Thyroid gland (tissue), 4 donors: ENCODE measurements at regions not wholly inside any gene's neighbourhood (a gene's known extent, or its start where the extent isn't known, plus 50 kb on each side); places are given as distances from the start of the nearest gene placed in this dataset.

Experiments used
- DNase-seq, 2 donors: peaks; one replicate each; pipeline ENCODE4 v3.0.0-alpha.2; 2019
- H3K27ac ChIP-seq, 3 donors: fragments of 200-600 bp; sonication (generic); 1 replicate in 2 of 3; 2 replicates in 1 of 3; pipeline ENCODE4 v1.5.1; 2016 to 2019; ENCODE audit warnings: mild to moderate bottlenecking in 1 of 3, moderate library complexity in 1 of 3
- H3K27me3 ChIP-seq: fragments of 200-600 bp; sonication (generic); one replicate; pipeline ENCODE4 v1.5.1; 2019
- H3K36me3 ChIP-seq, 2 donors: fragments of 200-600 bp; sonication (generic); one replicate each; pipeline ENCODE4 v1.5.1; 2016 to 2019
- H3K4me1 ChIP-seq, 2 donors: fragments of 200-600 bp; sonication (generic); one replicate each; pipeline ENCODE4 v1.5.1; 2017 to 2019
- H3K4me3 ChIP-seq, 3 donors: fragments of 200-600 bp; sonication (generic); replicated peaks in 1 of 3; 1 replicate in 2 of 3; 2 replicates in 1 of 3; pipeline ENCODE4 v1.5.1; 2016; ENCODE audit warnings: mild to moderate bottlenecking in 1 of 3
- H3K9me3 ChIP-seq: fragments of 200-600 bp; sonication (generic); one replicate; pipeline ENCODE4 v1.5.1; 2017
- CTCF ChIP-seq, 6 experiments: fragments of 200-600 bp in 3 of 6; fragments of 450-650 bp in 3 of 6; sonication (generic) in 3 of 6; IDR thresholded peaks; one replicate each; pipeline ENCODE4 v1.5.1; 2016 to 2019; ENCODE audit warnings: antibody characterized with exemption in 6 of 6, mild to moderate bottlenecking in 2 of 6, inconsistent platforms in 1 of 6, moderate library complexity in 1 of 6
- POLR2A ChIP-seq, 2 donors: fragments of 450-650 bp; IDR thresholded peaks; one replicate each; pipeline ENCODE4 v1.6.1; 2017; ENCODE audit warnings: antibody characterized with exemption in 2 of 2, mild to moderate bottlenecking in 2 of 2, moderate library complexity in 1 of 2
- WGBS, 2 donors: methylation state at CpG; one replicate each; pipeline ENCODE4 v1.1.5; 2017; 5-methylcytosine and 5-hydroxymethylcytosine counted together
- intact Hi-C: fragments of 100-400 bp; cut with DNase I; formaldehyde crosslinking; loops from one replicate; pipeline ENCODE4 v1.15.1; 2023

DNA sequence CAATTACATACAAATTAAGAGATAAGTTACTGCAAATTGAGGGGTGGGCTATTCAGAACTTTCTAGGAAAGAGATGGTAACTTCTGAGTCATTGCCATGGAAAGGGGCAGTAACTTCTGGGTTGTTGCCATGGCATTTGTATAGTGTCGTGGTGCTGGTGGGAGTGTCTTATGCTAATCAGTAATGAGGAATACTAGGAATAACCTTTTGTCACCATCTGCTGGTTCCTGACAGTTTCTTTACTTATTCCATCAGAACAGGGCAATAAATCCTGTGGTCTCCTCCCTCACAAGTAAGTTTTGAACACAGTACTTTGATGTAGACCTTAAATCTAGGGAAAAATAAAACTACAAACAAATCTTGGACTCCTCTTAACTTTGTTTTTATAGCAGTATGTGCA is 435.4 kb downstream of the BCL11A start:
- 69 to 72% methylated on average over 1 of the region's 1 CpG for WGBS, 2 donors
- H3K4me1 ChIP-seq, result no peaks in the 10 kb centered on the region
- H3K27ac ChIP-seq, result no peak overlapping the region
- no peak overlapping the region for H3K4me3 ChIP-seq
- no peaks in the 10 kb centered on the region for H3K36me3 ChIP-seq
- TF ChIP-seq POLR2A (IDR thresholded peaks at IDR 0.05) (no peak), CTCF (IDR thresholded peaks at IDR 0.05) (no peak)
- DNase-seq, result no peak
- intact Hi-C loops, result no loop called here
- H3K9me3 ChIP-seq, result no peaks in the 10 kb centered on the region
- no peaks in the 10 kb centered on the region for H3K27me3 ChIP-seq

GRCh38 chr2:60116161-60116875 is 437.1 kb downstream of the BCL11A start:
- 92 to 95% methylated on average over 6 of the region's 6 CpGs for WGBS, 2 donors
- Histone ChIP-seq H3K4me3 (no peak overlapping the region), H3K27ac (no peak overlapping the region), H3K9me3 (no peaks in the 10 kb centered on the region), H3K27me3 (no peaks in the 10 kb centered on the region), H3K4me1 (no peaks in the 10 kb centered on the region), H3K36me3 (no peaks in the 10 kb centered on the region)
- TF ChIP-seq POLR2A (IDR thresholded peaks at IDR 0.05), result no peak
- TF ChIP-seq CTCF (IDR thresholded peaks at IDR 0.05), result no peak
- intact Hi-C loops, result no loop called here
- no peak for DNase-seq

- Histone ChIP-seq H3K9me3 (no peaks in the 10 kb centered on the region), H3K4me1 (no peaks in the 10 kb centered on the region), H3K27me3 (no peaks in the 10 kb centered on the region), H3K27ac (no peak overlapping the region), H3K4me3 (no peak overlapping the region), H3K36me3 (no peaks in the 10 kb centered on the region)
- WGBS, 2 donors, result 90 to 100% methylated on average over 1 of the region's 1 CpG
- intact Hi-C loops, result no loop called here
- DNase-seq, result no peak
- TF ChIP-seq CTCF (IDR thresholded peaks at IDR 0.05) (no peak), POLR2A (IDR thresholded peaks at IDR 0.05) (no peak)
Observed at GRCh38 chr2:60109744-60110143, 443.7 kb downstream of the BCL11A start.

DNA sequence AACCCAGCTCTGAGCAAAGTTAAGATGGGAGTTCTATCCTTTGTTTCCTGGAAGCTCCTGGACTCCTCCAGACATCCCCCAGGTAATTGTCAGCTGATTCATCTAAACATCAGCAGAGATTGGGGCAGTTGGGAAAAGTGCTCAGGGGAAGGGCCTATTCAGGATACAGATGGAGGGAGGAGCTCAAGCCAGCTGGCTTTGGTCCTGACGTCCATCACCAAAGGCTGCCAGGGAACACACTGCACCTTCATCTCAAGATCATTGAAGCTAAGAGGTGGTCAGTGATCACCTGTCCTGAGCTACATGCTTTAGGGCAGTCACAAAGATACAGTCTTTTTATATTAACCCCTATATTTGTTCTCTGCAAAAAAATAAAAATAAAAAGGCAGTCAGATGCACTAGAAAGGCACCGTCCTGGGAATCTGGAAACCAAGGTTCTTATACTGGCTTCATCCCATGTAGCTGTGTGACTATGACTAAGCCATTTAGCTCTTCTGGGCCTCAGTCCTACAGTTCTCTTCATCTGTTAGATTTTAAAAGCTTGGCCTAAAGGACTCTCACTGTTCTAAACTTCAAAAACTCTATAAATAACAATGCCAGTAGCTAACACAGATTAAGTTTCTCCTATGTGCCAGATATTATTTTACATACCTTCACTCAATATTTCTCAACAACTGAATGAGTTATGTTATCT is 446.5 kb downstream of the BCL11A start:
- Histone ChIP-seq H3K4me3 (no peak overlapping the region), H3K27me3 (no peaks in the 10 kb centered on the region), H3K27ac (no peak overlapping the region), H3K36me3 (no peaks in the 10 kb centered on the region), H3K9me3 (no peaks in the 10 kb centered on the region), H3K4me1 (no peaks in the 10 kb centered on the region)
- TF ChIP-seq POLR2A (IDR thresholded peaks at IDR 0.05), result no peak
- TF ChIP-seq CTCF (IDR thresholded peaks at IDR 0.05), result no peak
- intact Hi-C loops, result no loop called here
- 62 to 75% methylated on average over 2 of the region's 2 CpGs for WGBS, 2 donors
- DNase-seq, result no peak

DNA sequence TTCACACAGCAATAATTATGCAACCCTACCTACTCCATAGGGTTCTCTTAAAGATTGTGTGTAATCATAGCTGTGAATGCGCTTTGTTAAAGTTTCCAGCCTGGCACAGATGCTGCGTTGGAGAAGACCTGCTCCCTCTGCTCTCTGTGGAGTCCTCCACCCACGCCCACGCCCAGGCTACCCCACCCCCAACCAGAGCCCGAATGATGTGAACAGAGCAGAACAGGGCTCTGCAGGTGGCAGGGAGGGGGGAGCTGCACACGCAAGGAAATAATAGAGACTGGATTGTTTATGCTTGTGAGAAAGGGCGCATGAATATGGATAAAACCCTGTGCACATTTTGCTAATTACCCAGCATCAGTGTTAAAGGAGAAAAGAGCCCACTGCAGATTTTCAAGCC is 447.5 kb downstream of the BCL11A start:
- Histone ChIP-seq H3K27ac (no peak overlapping the region), H3K36me3 (no peaks in the 10 kb centered on the region), H3K9me3 (no peaks in the 10 kb centered on the region), H3K27me3 (no peaks in the 10 kb centered on the region), H3K4me1 (no peaks in the 10 kb centered on the region), H3K4me3 (no peak overlapping the region)
- no peak for DNase-seq
- intact Hi-C loops, result no loop called here
- TF ChIP-seq POLR2A (IDR thresholded peaks at IDR 0.05), result no peak
- TF ChIP-seq CTCF (IDR thresholded peaks at IDR 0.05), result no peak
- WGBS, 2 donors, result 85 to 93% methylated on average over 7 of the region's 7 CpGs
